ENCODE measurements at regions not wholly inside any gene's neighbourhood (a gene's known extent, or its start where the extent isn't known, plus 50 kb on each side); places are given as distances from the start of the nearest gene placed in this dataset.

DNA sequence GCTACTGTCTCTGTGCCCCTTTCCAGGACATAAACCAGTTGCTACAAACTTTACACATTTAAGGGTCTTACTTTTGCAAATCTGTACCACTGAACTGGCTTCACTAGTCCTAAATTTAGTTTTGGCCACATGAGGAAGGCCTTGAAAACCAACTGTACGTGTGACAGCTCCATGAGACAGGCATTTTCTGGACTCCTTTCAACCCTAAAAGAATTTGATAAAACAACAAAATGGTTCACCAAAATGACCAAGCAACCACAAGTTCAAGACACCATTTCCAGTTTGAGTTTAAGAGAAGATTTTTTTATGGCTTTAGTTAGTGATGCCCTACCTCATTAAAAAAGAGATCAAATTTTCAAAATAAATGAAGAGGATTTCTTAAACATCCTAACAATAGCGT lies 246.4 kb downstream of the ZNF674 start:
- no peak overlapping the region for H4K5ac ChIP-seq (ENCODE audit: insufficient read length, low read depth, low read length)
- no peaks in the 10 kb centered on the region for H3K4me1 ChIP-seq (ENCODE audit: insufficient read depth, low read length)
- H3K27ac ChIP-seq (ENCODE audit: insufficient read length, low read depth, low read length), result no peak overlapping the region
- H4K91ac ChIP-seq (ENCODE audit: insufficient read length, low read depth, low read length), result no peak overlapping the region
- no peak overlapping the region for H2AFZ ChIP-seq (ENCODE audit: low read length)
- H3K79me2 ChIP-seq (ENCODE audit: insufficient read depth, low read length), result no peaks in the 10 kb centered on the region
- H2BK120ac ChIP-seq (ENCODE audit: low read depth, low read length, poor library complexity, severe bottlenecking), result no peak overlapping the region
- no peaks in the 10 kb centered on the region; a peak in 2 of 7 replicates for H3K36me3 Mint-ChIP-seq (ENCODE audit: insufficient read depth in 1 of 3, low read depth in 3 of 3)
- TF ChIP-seq, protein P1, sequence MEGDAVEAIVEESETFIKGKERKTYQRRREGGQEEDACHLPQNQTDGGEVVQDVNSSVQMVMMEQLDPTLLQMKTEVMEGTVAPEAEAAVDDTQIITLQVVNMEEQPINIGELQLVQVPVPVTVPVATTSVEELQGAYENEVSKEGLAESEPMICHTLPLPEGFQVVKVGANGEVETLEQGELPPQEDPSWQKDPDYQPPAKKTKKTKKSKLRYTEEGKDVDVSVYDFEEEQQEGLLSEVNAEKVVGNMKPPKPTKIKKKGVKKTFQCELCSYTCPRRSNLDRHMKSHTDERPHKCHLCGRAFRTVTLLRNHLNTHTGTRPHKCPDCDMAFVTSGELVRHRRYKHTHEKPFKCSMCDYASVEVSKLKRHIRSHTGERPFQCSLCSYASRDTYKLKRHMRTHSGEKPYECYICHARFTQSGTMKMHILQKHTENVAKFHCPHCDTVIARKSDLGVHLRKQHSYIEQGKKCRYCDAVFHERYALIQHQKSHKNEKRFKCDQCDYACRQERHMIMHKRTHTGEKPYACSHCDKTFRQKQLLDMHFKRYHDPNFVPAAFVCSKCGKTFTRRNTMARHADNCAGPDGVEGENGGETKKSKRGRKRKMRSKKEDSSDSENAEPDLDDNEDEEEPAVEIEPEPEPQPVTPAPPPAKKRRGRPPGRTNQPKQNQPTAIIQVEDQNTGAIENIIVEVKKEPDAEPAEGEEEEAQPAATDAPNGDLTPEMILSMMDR (conservative IDR thresholded peaks at IDR 0.05), result no peak
- WGBS (ENCODE audit: extremely low coverage, insufficient read length, low lambda C conversion rate), result no CpG with 5 or more reads among the region's 2 CpGs
- H3K14ac ChIP-seq (ENCODE audit: insufficient read depth, low read length), result no peak overlapping the region
- no peaks in the 10 kb centered on the region for H3K23me2 ChIP-seq (ENCODE audit: insufficient read length, low read depth, low read length, poor library complexity, severe bottlenecking)
- DNase-seq, result no peak
- H3K9me3 ChIP-seq (ENCODE audit: control insufficient read depth, low read depth, low read length), result no peaks in the 10 kb centered on the region
- no peaks in the 10 kb centered on the region for H4K20me1 ChIP-seq (ENCODE audit: control insufficient read depth, insufficient read depth, insufficient read length)
- no peak overlapping the region for H3K23ac ChIP-seq (ENCODE audit: insufficient read length, low read depth, low read length)
- H3K27me3 ChIP-seq (ENCODE audit: insufficient read depth, low read length), result no peaks in the 10 kb centered on the region
- H3K79me1 ChIP-seq (ENCODE audit: insufficient read depth, low read depth, low read length, poor library complexity, severe bottlenecking), result no peaks in the 10 kb centered on the region
- no peaks in the 10 kb centered on the region for H3K27me3 Mint-ChIP-seq (ENCODE audit: low read depth)
- no peak overlapping the region for H2BK5ac ChIP-seq (ENCODE audit: insufficient read length, low read length)
- H3K4ac ChIP-seq (ENCODE audit: low read depth, low read length), result no peak overlapping the region
- no peak overlapping the region for H2AK5ac ChIP-seq (ENCODE audit: insufficient read length, low read length)
- no peak overlapping the region for H2BK12ac ChIP-seq (ENCODE audit: insufficient read length, low read depth, low read length)
- no peak overlapping the region for H4K8ac ChIP-seq (replicated peaks; ENCODE audit: insufficient read length, low read depth, low read length)
- no peak overlapping the region for H3K9ac ChIP-seq (ENCODE audit: extremely low read depth, insufficient read length, low read length)
- H3K4me3 Mint-ChIP-seq, result no peak overlapping the region
- no peak overlapping the region for H2BK15ac ChIP-seq (ENCODE audit: low read depth, low read length)
- H3K9me3 Mint-ChIP-seq, result peaks cover 50 to 58% of the 10 kb centered on the region in 2 experiments
- H3K27ac Mint-ChIP-seq, result no peak overlapping the region
- H3K4me2 ChIP-seq (ENCODE audit: insufficient read depth, insufficient read length, low read length), result no peak overlapping the region
- no peak overlapping the region for H3K18ac ChIP-seq (ENCODE audit: insufficient read length, low read depth, low read length)
- peaks cover 4% of the 10 kb centered on the region in 2 experiments; a peak in 3 of 4 replicates for H3K4me1 Mint-ChIP-seq
- H3K56ac ChIP-seq (ENCODE audit: insufficient read length, low read depth, low read length), result no peak overlapping the region
- H2BK20ac ChIP-seq (ENCODE audit: low read depth, low read length, poor library complexity, severe bottlenecking), result no peak overlapping the region
- no peak overlapping the region for H3T11ph ChIP-seq (ENCODE audit: low read length)
